Fibroblast of skin of right quadriceps (primary cell): ENCODE measurements at regions not wholly inside any gene's neighbourhood (a gene's known extent, or its start where the extent isn't known, plus 50 kb on each side); places are given as distances from the start of the nearest gene placed in this dataset.

Source experiments
- DNase-seq: peaks from one replicate; pipeline ENCODE4 v3.0.0-alpha.2; 2013

DNA sequence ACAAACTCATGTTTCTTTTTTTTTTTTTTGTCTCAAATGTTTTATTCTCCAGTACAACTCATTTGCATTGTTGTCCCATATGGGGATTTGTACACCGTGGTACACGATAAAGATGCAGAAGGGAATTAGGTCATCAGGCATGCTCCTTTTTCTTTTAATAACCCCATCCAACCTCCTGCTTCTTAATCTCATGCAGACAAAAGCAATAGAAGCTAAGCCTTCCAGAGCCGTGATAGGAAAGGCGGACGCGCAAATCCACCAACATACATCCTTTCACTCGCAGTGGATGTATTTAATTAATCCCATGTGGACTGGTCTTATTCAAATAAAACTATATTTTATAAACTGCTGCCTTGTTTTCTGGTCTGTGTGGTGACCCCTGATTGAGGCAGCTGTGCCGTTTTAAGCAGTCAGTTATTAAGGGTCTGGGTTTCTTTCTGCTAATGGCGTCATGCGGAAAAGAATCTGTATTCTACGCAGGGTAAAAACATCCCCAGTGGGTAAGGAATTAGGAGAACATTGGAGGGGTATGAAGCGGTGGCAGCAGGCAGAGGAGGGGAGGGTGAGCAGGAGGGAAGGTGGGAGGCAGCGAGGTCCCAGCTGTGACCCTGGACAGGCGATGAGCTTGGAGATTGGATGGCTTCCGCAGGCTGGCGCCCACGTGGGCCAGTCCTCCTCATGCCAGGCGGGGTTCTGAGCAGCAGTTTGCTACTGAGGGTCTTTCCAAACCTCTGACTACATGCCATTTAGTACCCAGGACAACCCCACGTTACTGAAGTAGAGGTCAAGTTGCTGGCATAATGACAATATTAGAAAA, 172.8 kb downstream of the LINC00237 start:
- no peak for DNase-seq

- DNase-seq = no peak
Observed at GRCh38 chr20:20932156-20932555, 174.0 kb downstream of the LINC00237 start.

DNA sequence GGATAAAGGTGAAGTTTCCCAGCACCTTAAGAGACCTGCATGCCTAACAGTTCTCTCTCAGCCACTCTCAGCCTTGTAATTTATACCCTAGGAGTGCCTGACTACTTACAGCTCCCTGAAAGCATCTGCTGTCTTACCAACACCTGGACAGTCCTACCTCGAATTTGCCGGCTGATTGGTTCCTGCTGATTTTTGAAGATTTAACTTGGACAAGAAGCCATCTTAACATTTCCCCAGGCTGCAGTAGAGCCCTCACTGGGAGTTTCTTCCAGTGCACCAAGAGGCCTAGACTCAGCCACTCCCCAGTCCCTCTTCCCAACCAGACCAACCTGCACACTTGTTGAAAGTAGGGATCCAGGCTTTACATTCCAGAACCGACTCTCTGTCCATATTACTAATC, 174.5 kb downstream of the LINC00237 start:
- DNase-seq = no peak

- no peak for DNase-seq
Observed at GRCh38 chr20:20931024-20931423, 175.1 kb downstream of the LINC00237 start.

DNA sequence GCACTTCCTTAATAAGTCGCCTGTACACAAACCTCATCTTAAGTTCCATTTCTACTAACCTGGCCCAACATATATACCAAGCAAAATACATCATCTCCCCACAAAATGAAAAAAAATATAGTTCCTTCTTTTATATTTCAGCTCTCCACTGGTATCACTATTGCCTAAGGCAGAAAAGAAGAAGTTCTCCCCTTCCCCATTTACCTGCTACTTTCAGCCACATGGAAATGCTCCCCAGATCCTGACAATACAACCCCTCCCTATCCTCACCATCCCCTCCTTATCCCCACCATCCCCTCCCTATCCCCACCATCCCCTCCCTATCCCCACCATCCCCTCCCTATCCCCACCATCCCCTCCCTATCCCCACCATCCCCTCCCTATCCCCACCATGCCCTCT, 175.7 kb downstream of the LINC00237 start:
- DNase-seq = no peak

GRCh38 chr20:20929341-20929740, 176.8 kb downstream of the LINC00237 start:
- DNase-seq = no peak

DNA sequence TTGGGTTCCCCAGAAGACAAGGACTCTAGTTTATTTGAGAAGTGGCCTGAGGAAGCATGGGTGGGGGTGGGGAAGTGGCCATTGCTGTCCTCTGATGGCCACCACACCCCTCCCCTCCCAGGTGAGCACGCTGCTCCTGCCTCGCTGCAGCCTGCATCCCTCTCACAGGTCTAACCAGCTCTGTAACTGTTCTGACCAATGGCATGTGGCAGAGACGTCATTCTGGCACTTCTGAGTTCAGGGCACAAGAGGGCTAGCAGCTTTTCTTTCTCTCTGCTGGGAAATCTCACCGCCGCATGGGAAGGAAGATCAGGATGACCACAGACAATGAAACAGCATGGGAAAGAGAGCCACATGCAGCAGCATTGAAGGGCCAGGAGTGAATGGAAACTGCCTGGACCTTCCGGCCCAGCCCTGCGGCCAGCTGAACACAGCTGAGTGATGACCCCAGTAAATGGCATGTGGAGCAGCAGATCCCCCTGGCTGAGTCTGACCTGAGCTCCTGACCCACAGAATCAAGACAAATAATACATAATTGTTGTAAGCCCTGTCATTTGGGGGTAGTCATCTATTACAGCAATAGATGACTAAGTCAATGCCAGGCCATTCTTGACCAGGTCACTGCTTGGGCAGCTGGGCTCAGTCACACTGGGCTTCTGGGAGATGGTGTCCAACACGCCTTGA, 179.8 kb downstream of the LINC00237 start:
- no peak for DNase-seq

DNA sequence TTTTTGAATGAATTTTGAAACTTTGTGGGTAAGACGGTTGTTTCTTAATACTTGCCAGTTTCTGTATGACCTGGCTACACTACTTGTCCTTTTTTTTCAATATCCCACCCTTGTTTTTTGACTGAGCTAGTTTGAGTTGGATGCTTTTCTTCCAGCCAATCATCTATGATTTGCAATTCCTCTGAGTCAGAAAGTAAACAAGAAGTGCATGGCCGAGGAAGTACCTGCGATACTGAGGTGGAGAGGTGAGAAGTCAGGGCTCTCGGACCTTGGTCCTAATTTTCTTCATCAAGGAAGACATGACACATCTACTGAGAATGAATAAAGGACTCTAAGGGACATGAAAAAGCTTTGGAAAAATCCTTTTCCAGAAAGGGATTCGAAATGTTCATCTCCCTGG, 185.7 kb downstream of the LINC00237 start:
- DNase-seq = no peak

GRCh38 chr20:20915844-20916243, 190.3 kb downstream of the LINC00237 start:
- DNase-seq = no peak

- DNase-seq = no peak
Observed at GRCh38 chr20:20904501-20904831, 192.0 kb upstream of the RALGAPA2 start.

- no peak for DNase-seq
Observed at GRCh38 chr20:20903773-20904500, 191.5 kb upstream of the RALGAPA2 start.

- no peak for DNase-seq
Observed at GRCh38 chr20:20897922-20898321, 185.5 kb upstream of the RALGAPA2 start.

DNA sequence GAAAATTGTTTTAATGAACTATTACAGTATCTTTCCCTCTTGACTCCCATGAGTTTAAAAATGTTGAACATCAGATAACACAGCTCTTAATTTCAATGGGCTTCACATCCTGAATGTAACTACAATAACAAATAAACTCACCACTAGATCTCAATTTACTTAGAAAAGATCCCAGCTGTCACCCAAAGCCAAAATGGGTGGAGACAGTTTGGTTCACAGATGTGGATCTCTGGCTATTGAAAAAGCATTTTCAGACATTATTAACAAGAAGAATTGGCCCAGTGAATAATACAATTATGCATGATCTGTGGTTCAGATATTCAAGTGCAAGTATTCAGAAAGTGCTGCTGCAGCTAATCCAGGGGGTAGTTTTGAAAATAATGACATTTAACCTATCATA, 184.7 kb upstream of the RALGAPA2 start:
- DNase-seq = no peak

DNA sequence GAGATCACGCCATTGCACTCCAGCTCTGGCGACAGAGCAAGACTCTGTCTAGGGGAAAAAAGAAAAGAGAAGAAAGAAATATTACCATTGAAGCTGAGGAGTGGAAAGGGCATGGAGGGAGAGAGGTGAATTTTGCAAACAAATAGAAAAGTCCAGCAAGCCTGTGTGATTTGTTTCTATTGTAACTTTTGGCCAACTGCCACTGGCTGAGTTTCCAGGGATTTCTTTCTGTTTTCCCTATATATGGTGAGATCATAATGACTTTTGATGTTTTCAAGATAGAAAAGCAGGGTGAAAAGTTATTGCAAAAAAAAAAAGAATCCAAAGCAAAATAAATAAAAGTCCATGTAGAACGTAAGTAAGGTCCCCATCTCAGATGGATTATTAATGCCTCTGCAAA, 184.2 kb upstream of the RALGAPA2 start:
- DNase-seq = no peak

- no peak for DNase-seq
Observed at GRCh38 chr20:20895537-20895936, 183.1 kb upstream of the RALGAPA2 start.

- DNase-seq = no peak
Observed at GRCh38 chr20:20894753-20895152, 182.3 kb upstream of the RALGAPA2 start.

DNA sequence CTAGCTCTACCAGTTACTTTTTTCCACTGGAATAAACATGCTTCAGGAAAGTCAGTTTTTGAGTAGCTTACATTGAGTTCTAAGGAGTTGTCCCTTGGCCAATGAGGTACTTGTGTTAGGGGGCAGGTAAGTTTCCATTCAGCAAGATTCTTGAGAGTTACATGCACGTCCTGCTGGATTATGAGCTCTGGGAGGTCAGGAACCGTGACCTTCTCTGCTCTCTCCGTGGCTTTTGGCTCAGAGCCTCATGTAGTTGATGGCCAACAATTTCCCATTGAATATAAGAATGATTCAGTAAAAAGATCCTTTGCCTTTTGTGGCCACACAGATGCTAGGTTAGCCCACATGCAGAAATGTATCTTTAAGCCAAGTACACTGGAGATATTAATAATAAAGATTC, 181.8 kb upstream of the RALGAPA2 start:
- no peak for DNase-seq

- DNase-seq = no peak
Observed at GRCh38 chr20:20892328-20892727, 179.9 kb upstream of the RALGAPA2 start.

- no peak for DNase-seq
Observed at GRCh38 chr20:20890751-20891150, 178.3 kb upstream of the RALGAPA2 start.

DNA sequence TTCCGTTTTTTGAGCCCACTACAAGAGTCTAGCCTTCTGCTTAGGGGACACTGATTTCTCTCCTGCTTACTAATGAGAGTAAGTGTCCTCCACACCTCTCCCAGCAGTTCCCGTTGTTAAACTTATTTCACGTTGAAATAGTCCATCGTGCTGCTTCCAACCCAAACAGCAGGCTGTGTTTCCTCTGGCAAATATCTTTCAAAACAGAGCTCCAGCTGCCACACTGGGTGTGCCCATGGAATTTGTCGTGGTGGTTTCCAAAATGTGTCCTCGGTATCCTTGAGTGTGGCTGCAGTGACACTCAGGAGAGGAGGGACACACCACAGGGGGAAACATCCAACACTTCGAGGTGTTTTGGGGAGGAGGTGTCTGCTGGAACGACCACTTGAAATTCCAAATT, 176.5 kb upstream of the RALGAPA2 start:
- no peak for DNase-seq

- no peak for DNase-seq
Observed at GRCh38 chr20:20888266-20888656, 175.8 kb upstream of the RALGAPA2 start.

GRCh38 chr20:20887593-20888265, 175.3 kb upstream of the RALGAPA2 start:
- no peak for DNase-seq

- no peak for DNase-seq
Observed at GRCh38 chr20:20881808-20882207, 169.4 kb upstream of the RALGAPA2 start.
